ENCODE measurements at regions not wholly inside any gene's neighbourhood (a gene's known extent, or its start where the extent isn't known, plus 50 kb on each side); places are given as distances from the start of the nearest gene placed in this dataset.
A peak's percentile ranks its signal among the peaks of the same experiment; 100 is the strongest.

DNA sequence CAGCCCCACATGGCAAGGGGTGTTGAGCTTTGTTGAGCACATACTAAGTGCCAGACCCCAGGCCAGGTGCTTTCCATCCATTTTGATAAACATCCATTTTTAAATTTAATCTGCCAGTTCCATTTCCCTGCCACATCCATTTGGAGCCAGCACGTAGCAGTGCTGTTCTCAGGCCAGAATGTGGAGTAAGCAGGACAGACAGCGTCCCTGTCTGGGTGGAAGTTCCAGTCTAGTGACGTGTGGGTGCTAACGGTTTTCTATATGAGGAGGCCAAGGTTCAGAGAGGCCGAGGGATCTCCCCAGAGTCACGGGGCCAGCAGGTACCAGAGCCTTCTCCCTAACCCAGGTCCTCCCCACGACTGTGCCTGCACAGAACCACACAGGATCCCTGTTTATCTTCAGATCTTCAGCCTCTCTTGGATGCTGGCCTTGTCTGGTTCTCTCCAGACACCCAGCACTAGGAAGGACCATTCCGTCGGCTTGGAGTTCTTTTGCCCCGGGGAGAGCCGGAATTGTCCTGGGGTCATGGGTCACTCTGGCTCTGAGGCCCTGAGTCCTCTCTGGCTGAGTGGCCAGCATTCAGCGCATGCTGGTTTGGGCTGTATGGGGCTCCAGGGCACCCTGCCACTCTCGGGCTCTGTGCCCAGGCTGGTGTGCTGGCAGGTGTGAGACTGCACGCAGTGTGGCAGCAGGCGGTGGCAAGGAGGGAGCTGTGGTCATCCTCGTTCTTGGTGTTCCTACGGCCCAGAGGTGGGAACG is 63.6 kb upstream of the PPARA start:
- H3K4me3 ChIP-seq: no peak overlapping the region
- H3K4me1 ChIP-seq: peaks cover 0 to 97% (median 9%) of the 10 kb centered on the region in 4 donors
- H3K27me3 ChIP-seq: no peaks in the 10 kb centered on the region
- peak overlapping the region; percentile 69 to 99 (median 84) for H3K27ac ChIP-seq
- H3K9me3 ChIP-seq: no peaks in the 10 kb centered on the region
- H3K36me3 ChIP-seq: peaks cover 0 to 33% (median 0%) of the 10 kb centered on the region in 3 donors
- DNase-seq: peak in 1 of 3 donors; percentile 43
- TF ChIP-seq CTCF (IDR thresholded peaks at IDR 0.05) (no peak), POLR2A (IDR thresholded peaks at IDR 0.05) (no peak)

- Histone ChIP-seq H3K4me1 (peaks cover 0 to 92% (median 9%) of the 10 kb centered on the region in 4 donors), H3K27me3 (no peaks in the 10 kb centered on the region), H3K27ac (peak overlapping the region; percentile 69 to 99 (median 84)), H3K9me3 (no peaks in the 10 kb centered on the region), H3K36me3 (peaks cover 0 to 37% (median 0%) of the 10 kb centered on the region in 3 donors), H3K4me3 (peak overlapping the region in 1 of 4 donors; percentile 21)
- TF ChIP-seq CTCF (IDR thresholded peaks at IDR 0.05) (no peak), POLR2A (IDR thresholded peaks at IDR 0.05) (no peak)
- DNase-seq: no peak
Measured at GRCh38 chr22:46087336-46087690, 63.0 kb upstream of the PPARA start.

DNA sequence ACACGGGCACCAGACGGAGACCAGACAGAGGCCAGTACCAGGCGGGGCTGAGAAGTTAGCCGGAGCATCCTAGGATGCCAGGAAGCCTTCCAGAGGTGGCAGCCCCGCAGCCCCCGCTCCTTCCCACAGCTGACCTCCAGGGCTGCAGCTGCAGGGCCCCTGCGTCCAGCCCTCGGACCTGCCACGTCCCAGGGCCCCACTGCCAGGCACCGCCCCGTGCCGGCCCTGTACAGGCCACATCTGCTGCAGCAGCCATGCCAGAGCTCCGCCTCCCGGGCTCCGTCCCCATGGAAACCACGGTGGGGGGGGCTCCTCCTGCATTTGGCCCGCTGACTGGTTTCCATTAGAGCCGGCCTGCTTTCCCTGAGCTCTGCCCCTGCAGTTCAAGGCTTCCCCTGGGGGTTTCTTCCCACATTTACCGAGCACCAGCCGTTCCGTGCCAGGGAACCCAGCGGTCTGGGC is 62.5 kb upstream of the PPARA start:
- peaks cover 0 to 41% (median 0%) of the 10 kb centered on the region in 3 donors for H3K36me3 ChIP-seq
- H3K9me3 ChIP-seq: no peaks in the 10 kb centered on the region
- peak overlapping the region; percentile 60 to 99 (median 80) for H3K27ac ChIP-seq
- peak; percentile 39 to 80 (median 72) for DNase-seq
- H3K4me3 ChIP-seq: peak overlapping the region in 1 of 4 donors; percentile 21
- no peaks in the 10 kb centered on the region for H3K27me3 ChIP-seq
- H3K4me1 ChIP-seq: peaks cover 0 to 87% (median 9%) of the 10 kb centered on the region in 4 donors
- no peak for TF ChIP-seq POLR2A (IDR thresholded peaks at IDR 0.05)
- no peak for TF ChIP-seq CTCF (IDR thresholded peaks at IDR 0.05)

DNA sequence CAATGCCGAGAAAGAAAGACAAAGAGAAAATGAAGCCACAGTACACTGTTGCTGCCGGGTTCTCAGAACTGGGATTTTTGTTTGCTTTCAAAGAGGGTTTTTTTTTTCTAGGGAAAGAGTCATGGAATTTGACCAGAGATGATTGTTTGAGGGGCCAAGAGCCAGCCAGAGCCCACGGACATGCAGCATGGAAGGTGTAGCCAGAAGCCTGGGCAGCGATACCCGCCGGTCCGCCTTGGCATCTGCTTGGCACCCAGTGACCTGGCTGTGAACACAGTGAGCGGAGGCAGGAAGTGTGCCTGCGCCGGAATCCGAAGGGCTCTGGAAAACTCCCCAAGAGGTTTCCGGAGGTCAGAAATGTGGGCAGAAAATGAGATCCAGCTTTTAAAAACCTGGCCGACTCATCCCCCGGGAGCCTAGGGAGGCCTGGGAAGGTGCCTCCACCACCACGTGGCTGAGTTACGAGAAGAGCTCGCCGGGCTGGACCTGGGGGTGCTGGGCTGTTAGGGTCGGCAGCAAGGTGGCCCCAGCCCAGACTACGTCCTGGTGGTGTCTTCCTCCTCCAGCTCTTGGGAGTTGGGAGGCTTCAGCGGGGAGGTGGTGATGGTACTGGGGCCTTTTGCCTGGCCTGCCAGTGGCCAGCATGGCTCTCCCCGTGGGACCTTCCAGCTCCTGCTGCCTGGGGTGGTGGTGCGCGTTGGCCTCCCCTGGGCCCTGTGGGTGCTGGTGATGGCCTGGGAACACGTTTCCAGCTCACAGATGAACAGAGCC is 61.6 kb upstream of the PPARA start:
- peaks cover 0 to 81% (median 9%) of the 10 kb centered on the region in 4 donors for H3K4me1 ChIP-seq
- H3K27ac ChIP-seq: peak overlapping the region; percentile 60 to 99 (median 80)
- H3K36me3 ChIP-seq: peaks cover 0 to 44% (median 0%) of the 10 kb centered on the region in 3 donors
- peak in 1 of 3 donors; percentile 52 for DNase-seq
- H3K27me3 ChIP-seq: no peaks in the 10 kb centered on the region
- H3K4me3 ChIP-seq: peak overlapping the region in 1 of 4 donors; percentile 21
- no peaks in the 10 kb centered on the region for H3K9me3 ChIP-seq
- TF ChIP-seq POLR2A (IDR thresholded peaks at IDR 0.05) (no peak), CTCF (IDR thresholded peaks at IDR 0.05) (no peak)

DNA sequence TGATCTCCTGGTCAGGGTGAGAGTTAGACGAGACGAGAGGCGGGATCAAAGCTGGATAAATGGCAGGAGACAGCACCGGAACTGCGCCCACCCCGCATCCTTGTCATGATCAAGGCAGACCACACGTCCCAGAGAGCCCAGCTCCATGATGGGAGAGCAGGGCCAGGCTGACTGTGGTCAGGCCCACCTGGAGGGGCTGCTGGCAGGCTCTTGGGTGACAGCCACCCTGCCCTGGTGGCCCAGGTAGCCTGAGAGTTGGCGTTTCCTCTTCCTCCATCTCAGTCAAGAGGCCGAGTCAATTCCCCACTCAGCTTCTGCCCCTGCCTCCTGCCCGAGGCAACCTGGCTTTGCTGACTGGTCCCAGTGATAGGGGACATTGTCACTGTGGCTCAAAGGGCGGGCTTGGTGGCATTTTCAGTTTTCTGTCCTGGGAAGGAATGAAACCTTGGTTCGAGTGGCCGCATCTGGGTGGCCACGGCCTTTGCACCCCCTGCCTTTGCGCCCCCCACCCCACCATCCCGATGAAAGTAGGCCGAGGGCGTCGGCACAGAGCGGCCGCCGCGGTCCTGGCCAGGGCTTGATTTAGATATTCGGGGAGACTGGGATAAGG is 60.8 kb upstream of the PPARA start:
- Histone ChIP-seq H3K27ac (peak overlapping the region; percentile 60 to 99 (median 80)), H3K36me3 (peaks cover 0 to 46% (median 0%) of the 10 kb centered on the region in 3 donors), H3K4me3 (no peak overlapping the region), H3K27me3 (no peaks in the 10 kb centered on the region), H3K4me1 (peaks cover 0 to 81% (median 6%) of the 10 kb centered on the region in 4 donors), H3K9me3 (no peaks in the 10 kb centered on the region)
- TF ChIP-seq POLR2A (IDR thresholded peaks at IDR 0.05) (no peak), CTCF (IDR thresholded peaks at IDR 0.05) (no peak)
- peak in 1 of 3 donors; percentile 40 for DNase-seq
